ENCODE measurements at regions not wholly inside any gene's neighbourhood (a gene's known extent, or its start where the extent isn't known, plus 50 kb on each side); places are given as distances from the start of the nearest gene placed in this dataset.
"Not testable (repeated sequence)": the region's sequence is repeated elsewhere in the genome, so short reads cannot be mapped to it uniquely, and the experiment has no call there.

DNA sequence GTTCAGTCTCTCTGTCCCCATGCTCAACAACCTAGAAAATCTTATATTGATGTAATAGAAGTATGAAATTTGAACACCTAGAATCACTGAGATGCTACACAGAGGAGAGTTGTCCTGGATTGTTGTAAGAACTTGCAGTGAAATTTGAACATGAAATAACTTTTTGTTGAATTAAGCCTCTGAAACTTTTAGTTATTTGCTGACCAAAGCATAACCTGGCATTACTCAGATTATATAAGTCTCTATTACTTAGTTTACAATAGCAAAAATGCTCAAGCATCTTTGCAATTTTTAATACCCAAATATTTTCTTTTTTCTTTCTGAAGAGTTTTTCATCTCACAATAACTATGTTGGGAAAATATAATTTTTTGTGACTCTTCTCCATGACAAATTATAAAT lies 630.7 kb upstream of the ACO1 start:
- Mint-ChIP-seq H3K36me3 (ENCODE audit: insufficient read depth, unreplicated experiment) (no peaks in the 10 kb centered on the region), H3K4me1 (ENCODE audit: low read depth, unreplicated experiment) (no peaks in the 10 kb centered on the region), H3K9me3 (ENCODE audit: unreplicated experiment) (peaks cover 6% of the 10 kb centered on the region), H3K27me3 (ENCODE audit: insufficient read depth, unreplicated experiment) (peaks cover 3% of the 10 kb centered on the region), H3K4me3 (ENCODE audit: unreplicated experiment) (no peak overlapping the region), H3K27ac (ENCODE audit: unreplicated experiment) (no peak overlapping the region)
- H3K27me3 ChIP-seq (replicated peaks; ENCODE audit: control insufficient read depth, insufficient read depth, low read length): no peaks in the 10 kb centered on the region
- TF ChIP-seq, protein P1, sequence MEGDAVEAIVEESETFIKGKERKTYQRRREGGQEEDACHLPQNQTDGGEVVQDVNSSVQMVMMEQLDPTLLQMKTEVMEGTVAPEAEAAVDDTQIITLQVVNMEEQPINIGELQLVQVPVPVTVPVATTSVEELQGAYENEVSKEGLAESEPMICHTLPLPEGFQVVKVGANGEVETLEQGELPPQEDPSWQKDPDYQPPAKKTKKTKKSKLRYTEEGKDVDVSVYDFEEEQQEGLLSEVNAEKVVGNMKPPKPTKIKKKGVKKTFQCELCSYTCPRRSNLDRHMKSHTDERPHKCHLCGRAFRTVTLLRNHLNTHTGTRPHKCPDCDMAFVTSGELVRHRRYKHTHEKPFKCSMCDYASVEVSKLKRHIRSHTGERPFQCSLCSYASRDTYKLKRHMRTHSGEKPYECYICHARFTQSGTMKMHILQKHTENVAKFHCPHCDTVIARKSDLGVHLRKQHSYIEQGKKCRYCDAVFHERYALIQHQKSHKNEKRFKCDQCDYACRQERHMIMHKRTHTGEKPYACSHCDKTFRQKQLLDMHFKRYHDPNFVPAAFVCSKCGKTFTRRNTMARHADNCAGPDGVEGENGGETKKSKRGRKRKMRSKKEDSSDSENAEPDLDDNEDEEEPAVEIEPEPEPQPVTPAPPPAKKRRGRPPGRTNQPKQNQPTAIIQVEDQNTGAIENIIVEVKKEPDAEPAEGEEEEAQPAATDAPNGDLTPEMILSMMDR (IDR thresholded peaks at IDR 0.05; ENCODE audit: insufficient read depth in 1 of 2, low read depth in 1 of 2, low read length in 1 of 2, severe bottlenecking in 1 of 2, unreplicated experiment in 1 of 2): no peak
- no peak overlapping the region for H3K4me3 ChIP-seq (ENCODE audit: low read depth, low read length)
- ChIA-PET POLR2A (no interaction called here), CTCF (no interaction called here)
- DNase-seq: no peak
- no peaks in the 10 kb centered on the region for H3K9me3 ChIP-seq
- intact Hi-C loops (cut with micrococcal nuclease; ENCODE audit: unreplicated experiment): no loop called here
- no TSS peak for BruUV-seq (replicated peaks)
- H3K36me3 ChIP-seq (ENCODE audit: control insufficient read depth, insufficient read depth, low read length): no peaks in the 10 kb centered on the region
- H3K4me1 ChIP-seq: no peaks in the 10 kb centered on the region

DNA sequence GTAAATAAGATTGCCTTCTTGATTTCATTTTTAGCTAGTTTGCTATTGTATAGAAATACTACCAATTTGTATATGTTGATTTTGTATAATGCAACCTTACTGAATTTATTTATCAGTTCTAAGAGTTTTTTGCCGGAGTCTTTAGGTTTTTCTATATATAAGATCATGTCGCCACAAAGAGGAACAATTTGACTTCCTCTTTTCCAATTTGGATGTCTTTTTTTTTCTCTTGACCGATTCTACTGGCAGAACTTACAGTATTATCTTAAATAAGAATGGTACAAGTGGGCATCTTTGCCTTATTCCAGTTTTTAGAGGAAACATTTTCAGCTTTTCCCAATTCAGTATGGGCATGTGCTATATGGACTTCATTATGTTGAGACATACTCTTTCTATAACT lies 624.7 kb upstream of the ACO1 start:
- ChIA-PET CTCF (no interaction called here), POLR2A (no interaction called here)
- Mint-ChIP-seq H3K27me3 (ENCODE audit: insufficient read depth, unreplicated experiment) (peaks cover 3% of the 10 kb centered on the region), H3K36me3 (ENCODE audit: insufficient read depth, unreplicated experiment) (no peaks in the 10 kb centered on the region), H3K4me3 (ENCODE audit: unreplicated experiment) (no peak overlapping the region), H3K27ac (ENCODE audit: unreplicated experiment) (no peak overlapping the region), H3K4me1 (ENCODE audit: low read depth, unreplicated experiment) (no peaks in the 10 kb centered on the region), H3K9me3 (ENCODE audit: unreplicated experiment) (no peaks in the 10 kb centered on the region)
- no peak overlapping the region for H3K4me3 ChIP-seq (ENCODE audit: low read depth, low read length)
- no peaks in the 10 kb centered on the region for H3K27me3 ChIP-seq (replicated peaks; ENCODE audit: control insufficient read depth, insufficient read depth, low read length)
- BruUV-seq (replicated peaks): no TSS peak
- H3K36me3 ChIP-seq (ENCODE audit: control insufficient read depth, insufficient read depth, low read length): no peaks in the 10 kb centered on the region
- intact Hi-C loops (cut with micrococcal nuclease; ENCODE audit: unreplicated experiment): no loop called here
- H3K9me3 ChIP-seq: no peaks in the 10 kb centered on the region
- TF ChIP-seq, protein P1 (IDR thresholded peaks at IDR 0.05; ENCODE audit: insufficient read depth in 1 of 2, low read depth in 1 of 2, low read length in 1 of 2, severe bottlenecking in 1 of 2, unreplicated experiment in 1 of 2): no peak
- no peak for DNase-seq
- no peaks in the 10 kb centered on the region for H3K4me1 ChIP-seq

DNA sequence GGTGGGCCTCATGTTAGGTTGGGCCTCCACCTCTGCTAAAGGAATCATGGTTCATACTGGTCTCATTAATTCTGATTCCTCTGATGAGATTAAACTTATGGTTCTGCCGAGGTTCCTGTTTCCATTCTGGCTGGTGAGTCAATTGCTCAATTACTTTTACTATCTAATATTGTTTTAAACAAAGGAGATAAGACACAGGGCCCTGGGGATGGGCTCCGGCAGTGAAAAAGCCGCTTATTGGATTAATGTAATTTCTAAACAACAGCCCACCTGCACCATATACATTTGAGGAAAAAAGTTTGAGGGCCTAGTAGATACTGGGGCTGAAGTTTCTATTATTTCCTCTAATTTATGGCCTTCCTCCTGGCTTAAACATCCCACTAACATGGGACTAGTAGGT lies 610.4 kb upstream of the ACO1 start:
- H3K27me3 Mint-ChIP-seq (ENCODE audit: insufficient read depth, unreplicated experiment); POLR2A ChIA-PET; H3K4me1 ChIP-seq; H3K4me1 Mint-ChIP-seq (ENCODE audit: low read depth, unreplicated experiment); DNase-seq; H3K4me3 Mint-ChIP-seq (ENCODE audit: unreplicated experiment); H3K36me3 ChIP-seq (ENCODE audit: control insufficient read depth, insufficient read depth, low read length); H3K27ac Mint-ChIP-seq (ENCODE audit: unreplicated experiment); H3K36me3 Mint-ChIP-seq (ENCODE audit: insufficient read depth, unreplicated experiment); H3K27me3 ChIP-seq (replicated peaks; ENCODE audit: control insufficient read depth, insufficient read depth, low read length); BruUV-seq (replicated peaks); intact Hi-C loops (cut with micrococcal nuclease; ENCODE audit: unreplicated experiment); H3K9me3 ChIP-seq; CTCF ChIA-PET; H3K4me3 ChIP-seq (ENCODE audit: low read depth, low read length): not testable (repeated sequence)
- peaks cover 43% of the 10 kb centered on the region for H3K9me3 Mint-ChIP-seq (ENCODE audit: unreplicated experiment)

DNA sequence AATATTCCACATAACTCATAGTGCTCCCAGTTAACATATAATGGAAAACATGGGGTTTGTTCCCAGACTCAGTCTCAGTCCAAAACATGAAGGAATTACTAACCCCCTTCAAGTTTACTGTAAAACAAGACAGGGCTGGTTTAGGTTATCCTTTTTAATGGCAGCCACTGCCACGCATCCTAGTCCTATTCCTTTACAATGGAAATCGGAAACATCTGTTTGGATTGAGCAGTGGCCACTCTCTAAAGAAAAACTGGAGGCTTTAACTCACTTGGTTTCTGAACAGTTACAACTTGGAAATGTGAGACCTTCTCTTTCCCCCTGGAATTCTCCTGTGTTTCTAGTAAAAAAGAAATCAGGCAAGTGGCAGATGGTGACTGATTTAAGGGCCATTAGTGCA lies 609.9 kb upstream of the ACO1 start:
- Histone ChIP-seq H3K4me3 (ENCODE audit: low read depth, low read length) (no peak overlapping the region), H3K9me3 (0 out of 2 replicates have a peak, but pooled peaks cover 3% of the 10 kb centered on the region), H3K36me3 (ENCODE audit: control insufficient read depth, insufficient read depth, low read length) (no peaks in the 10 kb centered on the region), H3K27me3 (replicated peaks; ENCODE audit: control insufficient read depth, insufficient read depth, low read length) (no peaks in the 10 kb centered on the region), H3K4me1 (no peaks in the 10 kb centered on the region)
- intact Hi-C loops (cut with micrococcal nuclease; ENCODE audit: unreplicated experiment): no loop called here
- Mint-ChIP-seq H3K4me3 (ENCODE audit: unreplicated experiment) (no peak overlapping the region), H3K27me3 (ENCODE audit: insufficient read depth, unreplicated experiment) (no peaks in the 10 kb centered on the region), H3K9me3 (ENCODE audit: unreplicated experiment) (peaks cover 48% of the 10 kb centered on the region), H3K36me3 (ENCODE audit: insufficient read depth, unreplicated experiment) (no peaks in the 10 kb centered on the region), H3K4me1 (ENCODE audit: low read depth, unreplicated experiment) (no peaks in the 10 kb centered on the region), H3K27ac (ENCODE audit: unreplicated experiment) (no peak overlapping the region)
- no peak for DNase-seq
- no TSS peak for BruUV-seq (replicated peaks)
- ChIA-PET CTCF (no interaction called here), POLR2A (no interaction called here)
- TF ChIP-seq, protein P1 (IDR thresholded peaks at IDR 0.05; ENCODE audit: insufficient read depth in 1 of 2, low read depth in 1 of 2, low read length in 1 of 2, severe bottlenecking in 1 of 2, unreplicated experiment in 1 of 2): no peak
